Neuronal stem cell (in vitro differentiated cells): ENCODE measurements at regions not wholly inside any gene's neighbourhood (a gene's known extent, or its start where the extent isn't known, plus 50 kb on each side); places are given as distances from the start of the nearest gene placed in this dataset.
"Not testable (repeated sequence)": the region's sequence is repeated elsewhere in the genome, so short reads cannot be mapped to it uniquely, and the experiment has no call there.

ENCODE experiments used
- DNase-seq: peaks from one replicate; pipeline ENCODE4 v3.0.0-alpha.2; 2013; ENCODE audit warnings: low spot score
- H2AFZ ChIP-seq: one replicate; pipeline ENCODE4 v1.6.1; 2013; ENCODE audit warnings: mild to moderate bottlenecking, low read length, inconsistent platforms
- H2AK5ac ChIP-seq: 2 replicates; pipeline ENCODE4 v1.6.1; 2013; ENCODE audit warnings: low read depth, mild to moderate bottlenecking, inconsistent platforms, low read length, moderate library complexity, mixed read lengths
- H2BK120ac ChIP-seq: 2 replicates; pipeline ENCODE4 v1.6.1; 2013; ENCODE audit warnings: low read depth, mild to moderate bottlenecking, inconsistent platforms, low read length, moderate library complexity, mixed read lengths
- H2BK12ac ChIP-seq: one replicate; pipeline ENCODE4 v1.6.1; 2013; ENCODE audit warnings: low read length, inconsistent platforms
- H2BK15ac ChIP-seq: 2 replicates; pipeline ENCODE4 v1.6.1; 2013; ENCODE audit warnings: mild to moderate bottlenecking, low read length, inconsistent platforms, mixed read lengths
- H2BK5ac ChIP-seq: one replicate; pipeline ENCODE4 v1.6.1; 2013; ENCODE audit warnings: inconsistent platforms, mild to moderate bottlenecking, low read length, moderate library complexity
- H3K14ac ChIP-seq: one replicate; pipeline ENCODE4 v1.6.1; 2013; ENCODE audit warnings: low read length, inconsistent platforms
- H3K18ac ChIP-seq: 2 replicates; pipeline ENCODE4 v1.6.1; 2013; ENCODE audit warnings: low read length, inconsistent platforms
- H3K23ac ChIP-seq: 2 replicates; pipeline ENCODE4 v1.6.1; 2013; ENCODE audit warnings: low read depth, mild to moderate bottlenecking, mixed read lengths, low read length, inconsistent platforms; ENCODE audit not compliant: poor library complexity
- H3K27ac ChIP-seq: replicated peaks from 3 replicates; pipeline ENCODE4 v1.5.1; 2013; ENCODE audit warnings: low read length, inconsistent platforms
- H3K27me3 ChIP-seq, 3 experiments: 2 replicates each; pipeline ENCODE4 v1.6.1; 2013; ENCODE audit warnings: low read length in 3 of 3, mild to moderate bottlenecking in 2 of 3, inconsistent platforms in 1 of 3, low read depth in 1 of 3, mixed read lengths in 1 of 3, moderate library complexity in 1 of 3; ENCODE audit not compliant: control insufficient read depth in 3 of 3, insufficient read depth in 3 of 3
- H3K36me3 ChIP-seq, 2 donors: replicated peaks in 1 of 2; 2 replicates each; pipeline ENCODE4 v1.6.1; 2013; ENCODE audit warnings: low read length in 2 of 2; ENCODE audit not compliant: control insufficient read depth in 2 of 2, insufficient read depth in 2 of 2
- H3K4ac ChIP-seq: 2 replicates; pipeline ENCODE4 v1.6.1; 2013; ENCODE audit warnings: inconsistent platforms, mild to moderate bottlenecking, low read length, moderate library complexity
- H3K4me1 ChIP-seq, 2 donors: 1 replicate in 1 of 2; 2 replicates in 1 of 2; pipeline ENCODE4 v1.6.1; 2013; ENCODE audit warnings: low read length in 2 of 2, low read depth in 1 of 2; ENCODE audit not compliant: control insufficient read depth in 2 of 2, insufficient read depth in 1 of 2
- H3K4me2 ChIP-seq: one replicate; pipeline ENCODE4 v1.6.1; 2013; ENCODE audit warnings: mild to moderate bottlenecking, low read length, inconsistent platforms; ENCODE audit not compliant: insufficient read depth, poor library complexity, severe bottlenecking
- H3K4me3 ChIP-seq, 2 donors: 2 replicates each; pipeline ENCODE4 v1.5.1; 2013; ENCODE audit warnings: low read length in 2 of 2, mild to moderate bottlenecking in 2 of 2, inconsistent platforms in 1 of 2, moderate library complexity in 1 of 2
- H3K79me1 ChIP-seq: one replicate; pipeline ENCODE4 v1.6.1; 2013; ENCODE audit warnings: low read depth, mild to moderate bottlenecking, inconsistent platforms, low read length, moderate library complexity
- H3K9ac ChIP-seq: one replicate; pipeline ENCODE4 v1.6.1; 2013; ENCODE audit warnings: mild to moderate bottlenecking, low read depth, low read length, inconsistent platforms; ENCODE audit not compliant: poor library complexity
- H3K9me3 ChIP-seq, 2 donors: replicated peaks in 1 of 2; 2 replicates each; pipeline versions ENCODE3 to v1.6.1; 2013; ENCODE audit warnings: low read length in 2 of 2, mild to moderate bottlenecking in 2 of 2, inconsistent platforms in 1 of 2, low read depth in 1 of 2, mixed read lengths in 1 of 2, moderate library complexity in 1 of 2; ENCODE audit not compliant: control insufficient read depth in 2 of 2, insufficient read depth in 1 of 2
- H4K8ac ChIP-seq: one replicate; pipeline ENCODE4 v1.6.1; 2013; ENCODE audit warnings: low read depth, mild to moderate bottlenecking, inconsistent platforms, low read length, moderate library complexity
- H4K91ac ChIP-seq: one replicate; pipeline ENCODE4 v1.6.1; 2013; ENCODE audit warnings: low read length, low read depth, mild to moderate bottlenecking, inconsistent platforms; ENCODE audit not compliant: poor library complexity
- WGBS, 2 donors: extraction: QIAGEN DNeasy Blood & Tissue Kit; methylation state at CpG; one replicate each; pipeline ENCODE4 v1.1.7; 2013; ENCODE audit warnings: missing lambda C conversion rate in 2 of 2, mixed read lengths in 1 of 2; ENCODE audit not compliant: insufficient read length in 2 of 2, insufficient replicate concordance in 1 of 2; ENCODE audit errors: extremely low coverage in 2 of 2; 5-methylcytosine and 5-hydroxymethylcytosine counted together

DNA sequence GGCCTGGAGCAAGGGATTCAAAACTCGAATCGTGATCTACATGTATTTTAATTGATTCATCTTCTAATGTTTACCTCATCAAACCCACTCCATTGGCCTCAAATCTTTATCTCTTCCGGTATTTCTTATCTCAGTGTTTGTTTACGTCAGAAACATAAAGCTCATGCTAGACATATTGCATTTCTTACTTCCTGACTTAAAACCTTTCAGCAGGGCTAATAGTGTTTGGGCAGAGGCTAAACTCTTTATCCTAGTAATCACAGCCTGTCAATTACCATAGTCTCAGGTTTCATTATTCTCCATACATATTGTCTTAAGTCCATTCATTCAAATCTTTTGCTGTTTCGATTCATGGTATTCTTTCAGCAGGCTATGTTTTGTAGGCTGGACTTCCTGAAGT lies 81.3 kb upstream of the AGR3 start:
- H2AFZ ChIP-seq = no peak overlapping the region
- H3K14ac ChIP-seq = no peak overlapping the region
- no peak overlapping the region for H3K18ac ChIP-seq
- H3K23ac ChIP-seq = no peak overlapping the region
- H4K8ac ChIP-seq = no peak overlapping the region
- WGBS, 2 donors = no CpG with 5 or more reads among the region's 5 CpGs
- H2BK120ac ChIP-seq = no peak overlapping the region
- no peak overlapping the region for H4K91ac ChIP-seq
- no peak overlapping the region for H3K4ac ChIP-seq
- no peak overlapping the region for H3K9ac ChIP-seq
- peaks cover 0 to 25% of the 10 kb centered on the region in 2 donors for H3K36me3 ChIP-seq
- H2AK5ac ChIP-seq = no peak overlapping the region
- H3K4me2 ChIP-seq = no peak overlapping the region
- H3K4me1 ChIP-seq = no peaks in the 10 kb centered on the region
- no peaks in the 10 kb centered on the region for H3K79me1 ChIP-seq
- no peak overlapping the region for H3K27ac ChIP-seq
- H2BK5ac ChIP-seq = no peak overlapping the region
- H2BK12ac ChIP-seq = no peak overlapping the region
- DNase-seq = no peak
- peaks cover 0 to 41% of the 10 kb centered on the region in 2 donors for H3K9me3 ChIP-seq
- no peak overlapping the region for H2BK15ac ChIP-seq
- no peaks in the 10 kb centered on the region for H3K27me3 ChIP-seq
- H3K4me3 ChIP-seq = no peak overlapping the region

DNA sequence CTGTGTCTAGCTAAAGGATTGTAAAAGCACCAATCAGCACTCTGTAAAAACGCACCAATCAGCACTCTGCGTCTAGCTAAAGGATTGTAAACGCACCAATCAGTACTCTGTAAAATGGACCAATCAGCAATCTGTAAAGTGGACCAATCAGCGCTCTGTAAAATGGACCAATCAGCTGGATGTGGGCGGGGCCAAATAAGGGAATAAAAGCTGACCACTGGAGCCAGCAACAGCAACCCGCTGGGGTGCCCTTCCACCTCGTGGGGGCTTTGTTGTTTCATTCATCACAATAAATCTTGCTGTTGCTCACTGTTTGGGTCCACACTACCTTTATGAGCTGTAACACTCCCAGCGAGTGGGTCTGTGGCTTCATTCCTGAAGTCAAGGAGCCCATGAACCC lies 83.9 kb upstream of the AGR3 start:
- H2BK12ac ChIP-seq = not testable (repeated sequence)

DNA sequence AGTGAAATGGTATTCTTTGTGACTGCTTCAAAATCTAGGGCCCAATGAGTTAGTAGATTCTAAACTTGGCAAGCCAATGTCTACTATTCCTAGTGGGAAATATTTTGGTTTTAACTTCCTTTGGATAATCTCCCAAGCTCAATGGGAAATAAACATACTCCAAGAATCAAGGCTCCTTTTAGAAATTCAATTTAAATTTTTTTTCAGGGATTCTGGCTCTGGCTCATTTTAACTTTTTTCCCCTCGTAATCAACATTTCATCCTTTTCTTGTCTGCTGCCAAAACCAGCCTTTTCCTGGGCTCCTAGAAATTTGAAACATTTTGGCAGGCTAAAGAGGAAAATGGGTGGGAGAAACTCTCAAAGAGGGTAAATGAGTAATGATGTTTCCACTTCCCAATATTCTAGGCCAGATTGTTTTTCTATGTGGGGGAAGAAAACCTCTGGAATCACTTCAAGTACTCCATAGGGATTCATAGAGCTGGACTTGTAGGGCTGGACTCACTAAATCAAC lies 85.6 kb upstream of the AGR3 start:
- H2BK120ac ChIP-seq = no peak overlapping the region
- no peak overlapping the region for H2BK12ac ChIP-seq
- H3K36me3 ChIP-seq = peaks cover 0 to 11% of the 10 kb centered on the region in 2 donors
- H3K23ac ChIP-seq = no peak overlapping the region
- H3K4me2 ChIP-seq = no peak overlapping the region
- no peak overlapping the region for H4K91ac ChIP-seq
- no peak overlapping the region for H4K8ac ChIP-seq
- DNase-seq = no peak
- no peak overlapping the region for H2AK5ac ChIP-seq
- no peak overlapping the region for H3K27ac ChIP-seq
- peaks cover 0 to 24% of the 10 kb centered on the region in 2 donors for H3K9me3 ChIP-seq
- no peak overlapping the region for H2AFZ ChIP-seq
- no peaks in the 10 kb centered on the region for H3K79me1 ChIP-seq
- no peak overlapping the region for H3K14ac ChIP-seq
- H3K4me1 ChIP-seq = peaks cover 7 to 16% of the 10 kb centered on the region in 2 donors
- H3K4me3 ChIP-seq = no peak overlapping the region
- no CpG with 5 or more reads among the region's 1 CpG for WGBS, 2 donors
- H3K27me3 ChIP-seq = no peaks in the 10 kb centered on the region
- no peak overlapping the region for H3K9ac ChIP-seq
- H2BK5ac ChIP-seq = no peak overlapping the region
- no peak overlapping the region for H3K4ac ChIP-seq
- H2BK15ac ChIP-seq = no peak overlapping the region
- no peak overlapping the region for H3K18ac ChIP-seq

More for the DNA sequence above, 83.9 kb upstream of the AGR3 start:
- not testable (repeated sequence) for H2BK15ac ChIP-seq, H3K4me3 ChIP-seq, H3K4me2 ChIP-seq, H3K4me1 ChIP-seq, H4K8ac ChIP-seq, H3K4ac ChIP-seq, H3K18ac ChIP-seq, H2BK120ac ChIP-seq, H3K23ac ChIP-seq, H3K79me1 ChIP-seq, H3K9ac ChIP-seq, H3K14ac ChIP-seq, H4K91ac ChIP-seq, H2AK5ac ChIP-seq, DNase-seq, H2BK5ac ChIP-seq, H3K27ac ChIP-seq, H2AFZ ChIP-seq, H3K27me3 ChIP-seq
- no CpG with 5 or more reads among the region's 8 CpGs for WGBS, 2 donors
- peaks cover 0 to 11% of the 10 kb centered on the region in 2 donors for H3K36me3 ChIP-seq
- peaks cover 0 to 24% of the 10 kb centered on the region in 2 donors for H3K9me3 ChIP-seq

DNA sequence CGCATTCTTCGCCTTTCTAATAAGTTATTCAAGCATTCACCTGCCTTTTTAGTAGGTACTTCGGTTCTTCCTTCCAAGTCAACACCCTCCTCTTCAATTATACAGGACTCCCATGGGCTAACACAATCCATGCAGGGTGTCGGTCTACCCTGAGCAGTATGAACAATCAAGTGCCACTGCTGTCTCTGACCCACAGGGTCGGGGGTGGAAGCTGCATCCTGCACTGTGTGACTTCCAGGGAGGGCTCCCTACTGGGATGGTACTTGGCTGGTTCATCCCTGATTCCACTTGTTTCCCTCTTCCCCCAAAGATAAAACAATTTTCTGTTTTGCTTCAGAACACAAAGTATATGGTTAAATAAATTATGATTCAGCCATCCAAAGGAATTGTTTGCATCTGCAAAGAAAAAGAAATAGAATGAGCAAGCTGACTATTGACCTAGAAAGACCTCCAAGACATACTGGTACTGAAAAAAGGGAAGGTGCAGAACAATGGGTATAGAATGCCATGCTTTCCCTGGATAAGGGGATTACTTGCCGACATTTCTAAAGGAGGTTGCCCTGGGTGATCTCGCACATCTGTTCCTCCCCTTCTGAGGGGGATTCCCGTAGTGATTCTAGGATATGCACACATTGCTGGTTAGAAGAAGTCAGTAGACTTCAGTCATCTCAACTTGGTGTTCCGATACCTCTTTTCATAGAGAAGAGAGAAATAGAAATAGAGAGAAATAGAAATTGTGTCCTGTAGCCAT lies 89.1 kb upstream of the AGR3 start:
- Histone ChIP-seq H3K4ac (no peak overlapping the region), H3K4me3 (no peak overlapping the region), H3K9me3 (peaks cover 0 to 4% of the 10 kb centered on the region in 2 donors), H2BK5ac (no peak overlapping the region), H3K27me3 (no peaks in the 10 kb centered on the region), H3K4me2 (no peak overlapping the region), H3K4me1 (peaks cover 7 to 16% of the 10 kb centered on the region in 2 donors), H2BK12ac (no peak overlapping the region), H3K36me3 (peaks cover 0 to 5% of the 10 kb centered on the region in 2 donors), H3K27ac (peak overlapping the region; percentile 50), H4K91ac (no peak overlapping the region), H2BK120ac (no peak overlapping the region), H3K9ac (no peak overlapping the region), H2BK15ac (no peak overlapping the region), H3K23ac (no peak overlapping the region), H3K18ac (no peak overlapping the region), H3K14ac (no peak overlapping the region), H4K8ac (no peak overlapping the region), H2AFZ (no peak overlapping the region), H3K79me1 (no peaks in the 10 kb centered on the region), H2AK5ac (no peak overlapping the region)
- no CpG with 5 or more reads among the region's 9 CpGs for WGBS, 2 donors
- DNase-seq = peak; percentile 32
